Neural cell (in vitro differentiated cells): ENCODE measurements at regions not wholly inside any gene's neighbourhood (a gene's known extent, or its start where the extent isn't known, plus 50 kb on each side); places are given as distances from the start of the nearest gene placed in this dataset.

Experiments used
- CTCF ChIP-seq: fragments of 450-650 bp; IDR thresholded peaks from 2 replicates; pipeline ENCODE4 v1.5.1; 2014; ENCODE audit warnings: antibody characterized with exemption, mild to moderate bottlenecking, moderate library complexity; ENCODE audit not compliant: poor library complexity, severe bottlenecking
- EP300 ChIP-seq: fragments of 450-650 bp; conservative IDR thresholded peaks from 2 replicates; pipeline ENCODE4 v1.6.1; 2014; ENCODE audit warnings: antibody characterized with exemption, mild to moderate bottlenecking, moderate library complexity; ENCODE audit not compliant: poor library complexity, severe bottlenecking
- POLR2AphosphoS5 ChIP-seq: IDR thresholded peaks from 2 replicates; pipeline ENCODE4 v1.6.1; 2012

- no peak for TF ChIP-seq POLR2AphosphoS5
- no peak for TF ChIP-seq CTCF
- no peak for TF ChIP-seq EP300
Observed at GRCh38 chr22:33971561-33971961, 51.3 kb upstream of the LARGE1 start.
